KMS-11 (cell line): ENCODE measurements at regions not wholly inside any gene's neighbourhood (a gene's known extent, or its start where the extent isn't known, plus 50 kb on each side); places are given as distances from the start of the nearest gene placed in this dataset.

Source experiments
- H2AFZ ChIP-seq: fragments of 200-600 bp; sonication (generic); 2 replicates; pipeline ENCODE4 v1.6.1; 2016; ENCODE audit warnings: antibody characterized with exemption, mixed run types, low read depth
- H3K27ac ChIP-seq: fragments of 200-600 bp; sonication (generic); 2 replicates; pipeline ENCODE4 v1.6.1; 2016; ENCODE audit warnings: mild to moderate bottlenecking, mixed run types
- H3K27me3 ChIP-seq: fragments of 200-600 bp; sonication (generic); 2 replicates; pipeline ENCODE4 v1.6.1; 2017; ENCODE audit warnings: mild to moderate bottlenecking, low read depth, mixed run types, moderate library complexity; ENCODE audit not compliant: insufficient read depth
- H3K36me3 ChIP-seq: fragments of 200-600 bp; sonication (generic); 2 replicates; pipeline ENCODE4 v1.6.1; 2017; ENCODE audit warnings: mild to moderate bottlenecking, mixed run types; ENCODE audit not compliant: insufficient read depth
- H3K4me1 ChIP-seq: fragments of 200-600 bp; sonication (generic); 2 replicates; pipeline ENCODE4 v1.6.1; 2016; ENCODE audit warnings: mild to moderate bottlenecking, low read depth, mixed run types; ENCODE audit not compliant: poor library complexity, severe bottlenecking
- H3K4me2 ChIP-seq: fragments of 200-600 bp; sonication (generic); 2 replicates; pipeline ENCODE4 v1.7.0; 2016; ENCODE audit warnings: mild to moderate bottlenecking, mixed run types
- H3K4me3 ChIP-seq: fragments of 200-600 bp; sonication (generic); IDR thresholded peaks from 2 replicates; pipeline ENCODE4 v1.6.1; 2017; ENCODE audit warnings: low read depth, low read length, mixed read lengths; ENCODE audit not compliant: insufficient read depth
- H3K79me2 ChIP-seq: fragments of 200-600 bp; sonication (generic); 2 replicates; pipeline ENCODE4 v1.6.1; 2016; ENCODE audit warnings: low read depth, mixed run types; ENCODE audit not compliant: insufficient read depth
- H3K9ac ChIP-seq: fragments of 200-600 bp; sonication (generic); 2 replicates; pipeline ENCODE4 v1.6.1; 2016; ENCODE audit warnings: mild to moderate bottlenecking, mixed run types
- H4K20me1 ChIP-seq: fragments of 200-600 bp; sonication (generic); 2 replicates; pipeline ENCODE4 v1.6.1; 2016; ENCODE audit warnings: mild to moderate bottlenecking, mixed run types; ENCODE audit not compliant: insufficient read depth
- TF ChIP-seq, protein P1 (sequence below): fragments of 200-600 bp; sonication (generic); conservative IDR thresholded peaks from 2 replicates; pipeline ENCODE4 v1.6.1; 2017; ENCODE audit warnings: low read depth, mild to moderate bottlenecking, antibody characterized with exemption, low read length, moderate library complexity, mixed read lengths

DNA sequence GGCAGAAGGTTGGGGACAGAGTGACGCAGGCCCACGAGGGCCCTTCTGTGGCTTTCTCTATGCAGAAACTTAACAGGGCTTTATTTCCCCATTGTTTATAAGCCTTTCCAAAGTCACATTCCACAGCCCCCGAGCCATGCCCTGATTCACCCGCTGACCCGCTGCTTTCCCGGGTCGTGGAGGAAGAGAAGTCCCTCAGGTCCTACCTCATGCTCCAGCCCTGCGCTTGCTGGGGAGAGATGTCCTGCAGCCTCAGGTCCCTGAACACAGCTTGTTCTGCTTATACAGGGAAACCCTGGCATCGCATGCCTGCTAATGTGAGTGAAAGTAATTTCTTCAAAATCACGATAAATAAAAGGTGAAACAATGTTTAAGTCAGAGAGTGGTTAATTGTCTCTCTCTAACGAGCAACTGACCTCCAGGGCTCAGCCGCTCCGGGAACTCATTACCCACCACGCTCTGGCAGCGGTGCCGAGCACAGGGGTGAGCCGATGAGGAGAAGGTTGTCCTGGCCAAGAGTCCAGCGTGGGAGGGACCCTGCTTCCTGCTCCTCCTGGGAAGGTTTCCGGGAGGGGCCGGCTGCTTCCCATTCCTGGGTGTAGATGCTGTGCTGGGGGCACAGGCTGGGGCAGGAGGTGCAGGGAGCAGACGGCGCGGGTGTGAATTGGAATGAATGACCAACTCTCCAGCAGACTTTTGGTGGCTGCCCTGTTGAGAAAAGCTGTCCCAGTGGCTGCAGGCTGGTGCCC lies 595.2 kb downstream of the BRD1 start:
- Histone ChIP-seq H3K27ac (no peak overlapping the region), H3K9ac (no peak overlapping the region), H3K27me3 (no peaks in the 10 kb centered on the region), H4K20me1 (no peaks in the 10 kb centered on the region), H3K4me2 (no peak overlapping the region), H3K4me3 (no peak overlapping the region), H2AFZ (no peak overlapping the region), H3K36me3 (no peaks in the 10 kb centered on the region), H3K79me2 (no peaks in the 10 kb centered on the region), H3K4me1 (no peaks in the 10 kb centered on the region)
- TF ChIP-seq, protein P1, sequence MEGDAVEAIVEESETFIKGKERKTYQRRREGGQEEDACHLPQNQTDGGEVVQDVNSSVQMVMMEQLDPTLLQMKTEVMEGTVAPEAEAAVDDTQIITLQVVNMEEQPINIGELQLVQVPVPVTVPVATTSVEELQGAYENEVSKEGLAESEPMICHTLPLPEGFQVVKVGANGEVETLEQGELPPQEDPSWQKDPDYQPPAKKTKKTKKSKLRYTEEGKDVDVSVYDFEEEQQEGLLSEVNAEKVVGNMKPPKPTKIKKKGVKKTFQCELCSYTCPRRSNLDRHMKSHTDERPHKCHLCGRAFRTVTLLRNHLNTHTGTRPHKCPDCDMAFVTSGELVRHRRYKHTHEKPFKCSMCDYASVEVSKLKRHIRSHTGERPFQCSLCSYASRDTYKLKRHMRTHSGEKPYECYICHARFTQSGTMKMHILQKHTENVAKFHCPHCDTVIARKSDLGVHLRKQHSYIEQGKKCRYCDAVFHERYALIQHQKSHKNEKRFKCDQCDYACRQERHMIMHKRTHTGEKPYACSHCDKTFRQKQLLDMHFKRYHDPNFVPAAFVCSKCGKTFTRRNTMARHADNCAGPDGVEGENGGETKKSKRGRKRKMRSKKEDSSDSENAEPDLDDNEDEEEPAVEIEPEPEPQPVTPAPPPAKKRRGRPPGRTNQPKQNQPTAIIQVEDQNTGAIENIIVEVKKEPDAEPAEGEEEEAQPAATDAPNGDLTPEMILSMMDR = no peak

GRCh38 chr22:49230194-49230577 lies 597.5 kb downstream of the BRD1 start:
- no peaks in the 10 kb centered on the region for H3K27me3 ChIP-seq

GRCh38 chr22:49229483-49230193 lies 598.0 kb downstream of the BRD1 start:
- no peaks in the 10 kb centered on the region for H3K79me2 ChIP-seq
- H3K4me2 ChIP-seq = no peak overlapping the region
- no peaks in the 10 kb centered on the region for H3K27me3 ChIP-seq
- no peak overlapping the region for H3K27ac ChIP-seq
- TF ChIP-seq, protein P1 = no peak
- H3K9ac ChIP-seq = no peak overlapping the region
- H4K20me1 ChIP-seq = no peaks in the 10 kb centered on the region
- H2AFZ ChIP-seq = no peak overlapping the region
- H3K4me1 ChIP-seq = no peaks in the 10 kb centered on the region
- H3K4me3 ChIP-seq = no peak overlapping the region
- no peaks in the 10 kb centered on the region for H3K36me3 ChIP-seq

More at GRCh38 chr22:49230194-49230577, 597.5 kb downstream of the BRD1 start:
- H3K36me3 ChIP-seq = no peaks in the 10 kb centered on the region
- H3K27ac ChIP-seq = no peak overlapping the region
- no peak overlapping the region for H3K4me2 ChIP-seq
- no peaks in the 10 kb centered on the region for H3K79me2 ChIP-seq
- H3K4me3 ChIP-seq = no peak overlapping the region
- H3K9ac ChIP-seq = no peak overlapping the region
- no peaks in the 10 kb centered on the region for H3K4me1 ChIP-seq
- TF ChIP-seq, protein P1 = no peak
- H4K20me1 ChIP-seq = no peaks in the 10 kb centered on the region
- H2AFZ ChIP-seq = no peak overlapping the region

GRCh38 chr22:49228431-49229037 lies 599.1 kb downstream of the BRD1 start:
- Histone ChIP-seq H3K27me3 (no peaks in the 10 kb centered on the region), H3K4me2 (no peak overlapping the region), H3K36me3 (no peaks in the 10 kb centered on the region), H3K27ac (no peak overlapping the region), H4K20me1 (no peaks in the 10 kb centered on the region), H3K79me2 (no peaks in the 10 kb centered on the region), H2AFZ (no peak overlapping the region), H3K4me3 (no peak overlapping the region), H3K9ac (no peak overlapping the region), H3K4me1 (no peaks in the 10 kb centered on the region)
- TF ChIP-seq, protein P1 = no peak
